ENCODE measurements at regions not wholly inside any gene's neighbourhood (a gene's known extent, or its start where the extent isn't known, plus 50 kb on each side); places are given as distances from the start of the nearest gene placed in this dataset.

DNA sequence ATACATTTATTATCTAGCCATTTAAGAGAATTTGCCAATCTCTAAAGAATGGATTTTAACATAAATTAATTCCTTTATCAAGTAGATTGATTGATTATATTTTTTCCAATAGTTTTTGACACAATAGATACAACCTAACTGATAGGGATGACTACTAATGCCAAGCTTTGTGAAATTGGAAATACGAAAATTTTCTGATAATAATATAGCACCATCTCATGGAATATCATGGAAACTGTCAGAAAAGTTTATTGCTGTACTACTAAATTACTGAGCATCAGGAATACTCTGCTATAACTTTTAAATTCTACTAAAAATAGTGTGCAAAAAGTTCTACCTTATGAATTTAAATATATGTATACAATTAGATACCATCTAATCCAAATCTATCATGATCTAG lies 101.8 kb upstream of the MAP2 start:
- POLR2A ChIA-PET (ENCODE audit: low non-redundant PET): no interaction called here

DNA sequence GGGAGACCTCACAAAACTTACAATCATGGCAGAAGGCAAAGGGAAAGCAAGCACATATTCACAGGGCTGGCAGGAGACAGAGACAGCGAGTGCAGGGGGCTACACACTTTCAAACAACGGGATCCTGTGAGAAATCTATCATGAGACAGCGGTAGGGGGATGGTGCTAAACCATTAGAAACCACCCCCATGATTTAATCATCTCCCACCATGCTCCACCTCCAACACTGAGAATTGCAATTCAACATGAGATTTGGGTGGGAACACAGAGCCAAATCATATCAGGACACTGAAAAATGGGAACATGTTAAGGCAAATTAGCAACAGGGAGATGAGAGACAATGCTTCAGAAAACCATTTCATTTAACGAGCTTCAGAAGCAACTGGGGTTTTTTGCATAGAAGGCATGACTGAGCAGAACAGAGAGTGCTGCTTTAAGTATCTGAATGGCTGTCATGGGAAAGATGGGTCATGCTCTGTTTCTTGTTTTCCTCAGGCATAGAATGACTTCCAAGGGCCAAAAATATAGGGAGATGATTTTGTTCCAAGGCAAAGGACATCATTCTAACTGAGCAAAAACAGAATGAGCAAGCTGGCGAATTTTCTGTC lies 100.8 kb upstream of the MAP2 start:
- ChIA-PET CTCF (interaction anchor here (0.6 kb wide), 1 partner anchor 317 kb away, joined by 3 read pairs; no protein-coding TSS in a partner anchor), POLR2A (ENCODE audit: low non-redundant PET) (no interaction called here)
- H3K27ac ChIP-seq: no peak overlapping the region
- DNase-seq (ENCODE audit: low spot score): no peak
- TF ChIP-seq, protein P1, sequence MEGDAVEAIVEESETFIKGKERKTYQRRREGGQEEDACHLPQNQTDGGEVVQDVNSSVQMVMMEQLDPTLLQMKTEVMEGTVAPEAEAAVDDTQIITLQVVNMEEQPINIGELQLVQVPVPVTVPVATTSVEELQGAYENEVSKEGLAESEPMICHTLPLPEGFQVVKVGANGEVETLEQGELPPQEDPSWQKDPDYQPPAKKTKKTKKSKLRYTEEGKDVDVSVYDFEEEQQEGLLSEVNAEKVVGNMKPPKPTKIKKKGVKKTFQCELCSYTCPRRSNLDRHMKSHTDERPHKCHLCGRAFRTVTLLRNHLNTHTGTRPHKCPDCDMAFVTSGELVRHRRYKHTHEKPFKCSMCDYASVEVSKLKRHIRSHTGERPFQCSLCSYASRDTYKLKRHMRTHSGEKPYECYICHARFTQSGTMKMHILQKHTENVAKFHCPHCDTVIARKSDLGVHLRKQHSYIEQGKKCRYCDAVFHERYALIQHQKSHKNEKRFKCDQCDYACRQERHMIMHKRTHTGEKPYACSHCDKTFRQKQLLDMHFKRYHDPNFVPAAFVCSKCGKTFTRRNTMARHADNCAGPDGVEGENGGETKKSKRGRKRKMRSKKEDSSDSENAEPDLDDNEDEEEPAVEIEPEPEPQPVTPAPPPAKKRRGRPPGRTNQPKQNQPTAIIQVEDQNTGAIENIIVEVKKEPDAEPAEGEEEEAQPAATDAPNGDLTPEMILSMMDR (conservative IDR thresholded peaks at IDR 0.05; ENCODE audit: low read depth): no peak

More for the DNA sequence above, 101.8 kb upstream of the MAP2 start:
- TF ChIP-seq, protein P1 (conservative IDR thresholded peaks at IDR 0.05; ENCODE audit: low read depth): peak; percentile 20; the same call in 1 of the 2 replicates
- H3K27ac ChIP-seq: no peak overlapping the region
- no peak for DNase-seq (ENCODE audit: low spot score)
- CTCF ChIA-PET: interaction anchor here (1.1 to 1.3 kb wide), 2 partner anchors 12 to 856 kb away, joined by 3 to 5 read pairs; no protein-coding TSS in a partner anchor

DNA sequence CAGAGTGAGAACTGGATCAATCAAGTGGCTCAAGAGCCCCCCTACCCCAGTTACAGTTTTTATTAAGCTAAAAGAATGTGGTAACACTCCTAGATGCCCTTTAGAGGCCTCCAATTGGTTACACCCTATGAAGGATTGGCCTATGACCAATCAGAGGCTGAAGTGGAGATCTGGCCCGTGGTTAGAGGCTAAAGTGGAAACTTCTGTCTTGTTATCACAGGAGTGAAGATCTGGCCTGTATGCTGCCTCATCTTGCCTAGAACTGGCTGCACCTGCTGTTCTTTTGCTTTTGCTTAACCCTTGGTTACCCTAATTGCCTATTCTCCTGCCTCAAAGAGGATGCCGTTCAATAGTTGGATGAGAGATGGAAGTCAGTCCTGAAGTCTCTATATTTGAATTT lies 100.1 kb upstream of the MAP2 start:
- no peak overlapping the region for H3K27ac ChIP-seq
- POLR2A ChIA-PET (ENCODE audit: low non-redundant PET): no interaction called here
- CTCF ChIA-PET: interaction anchor here (0.9 to 1.1 kb wide), 2 partner anchors 11 to 916 kb away, joined by 3 to 8 read pairs; no protein-coding TSS in a partner anchor
- DNase-seq (ENCODE audit: low spot score): no peak
- TF ChIP-seq, protein P1 (conservative IDR thresholded peaks at IDR 0.05; ENCODE audit: low read depth): no peak

DNA sequence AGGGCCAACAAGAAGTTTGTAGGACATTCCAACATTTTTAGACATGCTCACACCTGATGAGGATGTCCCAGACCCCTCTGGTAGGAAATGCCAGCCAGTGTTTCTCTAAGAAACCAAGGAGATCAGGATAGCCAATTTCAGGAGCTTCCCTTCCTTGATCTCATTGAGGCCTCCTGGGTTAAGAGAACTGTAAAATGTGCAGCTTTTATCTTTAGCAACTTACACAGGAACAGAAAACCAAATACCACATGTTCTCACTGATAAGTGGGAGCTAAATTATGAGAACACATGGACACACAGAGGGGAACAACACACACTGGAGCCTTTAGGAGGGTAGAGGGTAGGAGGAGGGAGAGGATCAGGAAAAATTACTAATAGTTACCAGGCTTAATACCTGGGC lies 99.6 kb upstream of the MAP2 start:
- CTCF ChIA-PET: interaction anchor here (0.6 to 1.1 kb wide), 4 partner anchors 10 to 917 kb away, joined by 3 to 8 read pairs (median 3); no protein-coding TSS in a partner anchor
- DNase-seq (ENCODE audit: low spot score): no peak
- no peak overlapping the region for H3K27ac ChIP-seq
- TF ChIP-seq, protein P1 (conservative IDR thresholded peaks at IDR 0.05; ENCODE audit: low read depth): no peak
- POLR2A ChIA-PET (ENCODE audit: low non-redundant PET): no interaction called here

DNA sequence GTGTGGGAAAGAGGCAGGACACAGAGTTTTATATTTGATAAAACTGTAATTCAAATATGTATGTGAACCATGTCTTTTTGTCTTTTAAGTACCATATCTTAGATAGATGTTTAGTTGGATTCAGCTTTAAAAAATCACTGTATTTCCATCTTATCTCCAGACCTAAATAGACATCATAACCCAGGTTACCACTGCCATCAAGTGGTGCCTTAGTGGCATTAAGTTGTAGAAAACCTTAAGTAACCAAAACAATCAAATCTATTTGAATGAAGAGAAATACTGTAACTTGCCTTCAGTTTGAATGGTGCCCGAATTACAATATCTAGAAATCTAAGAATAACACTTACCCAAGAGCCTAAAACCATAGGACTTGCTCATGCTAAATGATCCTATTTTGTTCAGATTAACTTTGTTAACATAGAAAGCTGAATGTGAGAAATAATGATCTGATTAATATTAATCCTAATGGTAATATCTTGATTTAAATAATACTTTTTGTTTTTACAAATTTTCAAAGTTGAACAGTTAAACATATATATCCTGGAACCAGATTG lies 92.5 kb upstream of the MAP2 start:
- ChIA-PET POLR2A (ENCODE audit: low non-redundant PET) (no interaction called here), CTCF (interaction anchor here (0.6 to 1.5 kb wide), 18 partner anchors 11 to 959 kb away, joined by 3 to 7 read pairs (median 3); partner anchors contain the start of gene MAP2)
- TF ChIP-seq, protein P1 (conservative IDR thresholded peaks at IDR 0.05; ENCODE audit: low read depth): peak; percentile 29
- peak; percentile 15 for DNase-seq (ENCODE audit: low spot score)
- H3K27ac ChIP-seq: no peak overlapping the region

DNA sequence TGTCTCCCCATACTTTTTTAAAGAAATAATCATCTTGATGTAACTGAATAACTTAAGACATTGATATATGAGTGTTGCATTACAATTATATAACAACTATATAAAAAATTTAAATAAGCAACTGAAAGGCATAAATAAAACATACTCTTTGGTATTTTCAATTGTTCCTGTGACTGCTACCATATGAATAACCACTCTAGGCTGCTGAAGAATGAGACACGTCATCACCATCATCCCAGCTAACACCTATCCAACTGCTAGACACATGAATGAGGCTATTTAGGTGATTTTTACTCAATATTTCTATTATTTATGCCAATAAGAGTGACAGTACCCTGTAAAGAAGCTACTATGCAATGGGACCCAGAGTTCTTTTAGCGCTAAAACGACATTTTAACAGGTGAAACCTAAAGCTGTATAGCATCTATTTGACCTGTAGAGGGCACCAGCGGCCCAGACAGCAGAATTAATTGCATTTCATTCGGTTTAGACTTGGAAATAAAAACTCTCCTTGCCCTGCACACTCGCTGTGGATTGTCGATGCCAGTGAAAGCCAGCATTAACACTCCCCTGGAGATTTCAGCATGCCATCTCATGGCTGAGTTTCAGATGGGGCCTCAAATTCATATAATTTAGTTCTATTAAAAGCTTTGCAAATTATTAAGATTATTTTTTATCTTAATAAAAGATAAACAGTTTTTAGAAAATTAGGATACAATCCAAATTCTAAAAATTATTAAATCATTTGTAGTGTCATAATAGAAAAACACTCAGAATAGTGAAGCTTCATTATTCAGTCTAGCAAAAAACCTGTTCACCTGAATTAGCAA lies 89.4 kb upstream of the MAP2 start:
- CTCF ChIA-PET: interaction anchor here (0.6 to 3.6 kb wide), 33 partner anchors 10 to 1366 kb away, joined by 3 to 57 read pairs (median 3); partner anchors contain the start of gene MAP2
- H3K27ac ChIP-seq: no peak overlapping the region
- POLR2A ChIA-PET (ENCODE audit: low non-redundant PET): no interaction called here
- DNase-seq (ENCODE audit: low spot score): peak; percentile 41
- TF ChIP-seq, protein P1 (conservative IDR thresholded peaks at IDR 0.05; ENCODE audit: low read depth): peak; percentile 91
